Testis (tissue), 2 donors: ENCODE measurements at regions not wholly inside any gene's neighbourhood (a gene's known extent, or its start where the extent isn't known, plus 50 kb on each side); places are given as distances from the start of the nearest gene placed in this dataset.

Experiments used
- CTCF ChIP-seq, 3 experiments: fragments of 450-650 bp in 2 of 3; fragments of 200-600 bp in 1 of 3; sonication (generic) in 1 of 3; IDR thresholded peaks; one replicate each; pipeline ENCODE4 v1.5.1; 2016 to 2019; ENCODE audit warnings: antibody characterized with exemption in 3 of 3, mild to moderate bottlenecking in 2 of 3, moderate library complexity in 1 of 3
- POLR2A ChIP-seq: fragments of 450-650 bp; IDR thresholded peaks from one replicate; pipeline ENCODE4 v1.6.1; 2017; ENCODE audit warnings: antibody characterized with exemption, mild to moderate bottlenecking, moderate library complexity

DNA sequence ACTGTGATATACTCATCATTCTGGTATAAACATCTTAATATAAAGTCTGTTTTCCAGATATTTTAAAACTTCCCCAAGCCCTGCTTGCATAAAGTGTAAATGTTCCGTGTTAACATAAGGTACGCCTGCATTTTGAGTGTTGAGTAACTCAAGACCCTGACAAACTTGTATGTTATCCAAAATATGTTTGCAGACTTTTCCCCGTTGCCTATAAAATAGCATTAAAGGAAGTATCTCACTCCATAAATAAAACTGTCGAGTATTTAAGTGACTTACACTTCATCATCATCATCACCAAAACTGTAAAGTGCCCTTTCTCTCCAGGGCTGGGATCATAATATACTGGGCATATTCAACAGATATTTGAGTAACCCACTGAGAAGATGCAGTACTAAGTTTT lies 64.6 kb upstream of the TSPAN8 start:
- TF ChIP-seq CTCF (IDR thresholded peaks at IDR 0.05) (no peak), POLR2A (no peak)
